Astrocyte (in vitro differentiated cells and primary cell): ENCODE measurements at regions not wholly inside any gene's neighbourhood (a gene's known extent, or its start where the extent isn't known, plus 50 kb on each side); places are given as distances from the start of the nearest gene placed in this dataset.
"Not testable (repeated sequence)": the region's sequence is repeated elsewhere in the genome, so short reads cannot be mapped to it uniquely, and the experiment has no call there.

Experiments used
- EZH2 ChIP-seq: IDR thresholded peaks from 2 replicates; pipeline ENCODE4 v1.6.1; 2012; ENCODE audit warnings: mild to moderate bottlenecking, low read length, inconsistent platforms; ENCODE audit not compliant: insufficient read depth
- TF ChIP-seq, protein P1 (sequence below): IDR thresholded peaks from 2 replicates; pipeline ENCODE4 v1.5.1; 2011; ENCODE audit warnings: low read depth, mild to moderate bottlenecking, inconsistent platforms, low read length, moderate library complexity; ENCODE audit not compliant: insufficient read depth

GRCh38 chr1:183620-184335 lies 267.7 kb downstream of the OR4F29 start:
- TF ChIP-seq, protein P1, sequence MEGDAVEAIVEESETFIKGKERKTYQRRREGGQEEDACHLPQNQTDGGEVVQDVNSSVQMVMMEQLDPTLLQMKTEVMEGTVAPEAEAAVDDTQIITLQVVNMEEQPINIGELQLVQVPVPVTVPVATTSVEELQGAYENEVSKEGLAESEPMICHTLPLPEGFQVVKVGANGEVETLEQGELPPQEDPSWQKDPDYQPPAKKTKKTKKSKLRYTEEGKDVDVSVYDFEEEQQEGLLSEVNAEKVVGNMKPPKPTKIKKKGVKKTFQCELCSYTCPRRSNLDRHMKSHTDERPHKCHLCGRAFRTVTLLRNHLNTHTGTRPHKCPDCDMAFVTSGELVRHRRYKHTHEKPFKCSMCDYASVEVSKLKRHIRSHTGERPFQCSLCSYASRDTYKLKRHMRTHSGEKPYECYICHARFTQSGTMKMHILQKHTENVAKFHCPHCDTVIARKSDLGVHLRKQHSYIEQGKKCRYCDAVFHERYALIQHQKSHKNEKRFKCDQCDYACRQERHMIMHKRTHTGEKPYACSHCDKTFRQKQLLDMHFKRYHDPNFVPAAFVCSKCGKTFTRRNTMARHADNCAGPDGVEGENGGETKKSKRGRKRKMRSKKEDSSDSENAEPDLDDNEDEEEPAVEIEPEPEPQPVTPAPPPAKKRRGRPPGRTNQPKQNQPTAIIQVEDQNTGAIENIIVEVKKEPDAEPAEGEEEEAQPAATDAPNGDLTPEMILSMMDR = not testable (repeated sequence)
- not testable (repeated sequence) for TF ChIP-seq EZH2
